H9 (cell line): ENCODE measurements at regions not wholly inside any gene's neighbourhood (a gene's known extent, or its start where the extent isn't known, plus 50 kb on each side); places are given as distances from the start of the nearest gene placed in this dataset.

Experiments
- DNase-seq: peaks from one replicate; pipeline ENCODE4 v3.0.0-alpha.2; 2017
- H2AFZ ChIP-seq: one replicate; pipeline ENCODE4 v1.6.1; 2013; ENCODE audit warnings: mild to moderate bottlenecking, low read length, control low read depth, moderate library complexity
- H2AK5ac ChIP-seq: 2 replicates; pipeline ENCODE4 v1.6.1; 2013; ENCODE audit warnings: low read length, control low read depth, mixed read lengths; ENCODE audit not compliant: insufficient read length
- H2BK120ac ChIP-seq: one replicate; pipeline ENCODE4 v1.6.1; 2013; ENCODE audit warnings: low read depth, mild to moderate bottlenecking, low read length, control low read depth, inconsistent platforms; ENCODE audit not compliant: poor library complexity, severe bottlenecking
- H2BK12ac ChIP-seq: 2 replicates; pipeline ENCODE4 v1.6.1; 2013; ENCODE audit warnings: low read length, control low read depth, mixed read lengths, low read depth; ENCODE audit not compliant: insufficient read length
- H2BK15ac ChIP-seq: 2 replicates; pipeline ENCODE4 v1.6.1; 2013; ENCODE audit warnings: low read depth, low read length, control low read depth
- H2BK20ac ChIP-seq: one replicate; pipeline ENCODE4 v1.6.1; 2013; ENCODE audit warnings: low read depth, mild to moderate bottlenecking, low read length, control low read depth, inconsistent platforms; ENCODE audit not compliant: poor library complexity, severe bottlenecking
- H2BK5ac ChIP-seq: 2 replicates; pipeline ENCODE4 v1.6.1; 2013; ENCODE audit warnings: low read length, control low read depth, mixed read lengths; ENCODE audit not compliant: insufficient read length
- H3K14ac ChIP-seq: 2 replicates; pipeline ENCODE4 v1.6.1; 2013; ENCODE audit warnings: low read length, control low read depth; ENCODE audit not compliant: insufficient read depth
- H3K18ac ChIP-seq: 2 replicates; pipeline ENCODE4 v1.6.1; 2013; ENCODE audit warnings: low read depth, mild to moderate bottlenecking, mixed read lengths, low read length, control low read depth; ENCODE audit not compliant: insufficient read length
- H3K23ac ChIP-seq: 2 replicates; pipeline ENCODE4 v1.6.1; 2013; ENCODE audit warnings: low read length, control low read depth, mixed read lengths, low read depth; ENCODE audit not compliant: insufficient read length
- H3K23me2 ChIP-seq: 2 replicates; pipeline ENCODE4 v1.6.1; 2013; ENCODE audit warnings: low read depth, mild to moderate bottlenecking, mixed read lengths, low read length, control low read depth; ENCODE audit not compliant: insufficient read length, poor library complexity, severe bottlenecking
- H3K27ac ChIP-seq: 2 replicates; pipeline ENCODE4 v1.5.1; 2013; ENCODE audit warnings: low read length, control low read depth, mixed read lengths, low read depth; ENCODE audit not compliant: insufficient read length
- H3K27me3 ChIP-seq: 2 replicates; pipeline ENCODE4 v1.6.1; 2013; ENCODE audit warnings: low read length, control low read depth, inconsistent platforms; ENCODE audit not compliant: insufficient read depth
- H3K4ac ChIP-seq: 2 replicates; pipeline ENCODE4 v1.6.1; 2013; ENCODE audit warnings: low read depth, mild to moderate bottlenecking, control low read depth, inconsistent platforms, low read length, moderate library complexity
- H3K4me1 ChIP-seq: 2 replicates; pipeline ENCODE4 v1.6.1; 2013; ENCODE audit warnings: low read length, control low read depth, inconsistent platforms; ENCODE audit not compliant: insufficient read depth
- H3K4me2 ChIP-seq: 2 replicates; pipeline ENCODE4 v1.6.1; 2013; ENCODE audit warnings: low read length, control low read depth, mixed read lengths; ENCODE audit not compliant: insufficient read length, insufficient read depth
- H3K56ac ChIP-seq: 2 replicates; pipeline ENCODE4 v1.6.1; 2013; ENCODE audit warnings: low read depth, mild to moderate bottlenecking, mixed read lengths, low read length, control low read depth; ENCODE audit not compliant: insufficient read length
- H3K79me1 ChIP-seq: 2 replicates; pipeline ENCODE4 v1.6.1; 2013; ENCODE audit warnings: low read depth, mild to moderate bottlenecking, moderate library complexity, low read length, control low read depth, inconsistent platforms; ENCODE audit not compliant: insufficient read depth, poor library complexity, severe bottlenecking
- H3K79me2 ChIP-seq: 2 replicates; pipeline ENCODE4 v1.6.1; 2013; ENCODE audit warnings: low read length, control low read depth, inconsistent platforms; ENCODE audit not compliant: insufficient read depth
- H3K9ac ChIP-seq: 2 replicates; pipeline ENCODE4 v1.6.1; 2013; ENCODE audit warnings: low read length, control low read depth, mixed read lengths; ENCODE audit not compliant: insufficient read length; ENCODE audit errors: extremely low read depth
- H3K9me3 ChIP-seq: one replicate; pipeline ENCODE4 v1.6.1; 2013; ENCODE audit warnings: low read depth, low read length, inconsistent platforms; ENCODE audit not compliant: control insufficient read depth
- H3T11ph ChIP-seq: one replicate; pipeline ENCODE4 v1.6.1; 2013; ENCODE audit warnings: mild to moderate bottlenecking, low read length, control low read depth, inconsistent platforms
- H4K20me1 ChIP-seq: one replicate; pipeline ENCODE4 v1.6.1; 2013; ENCODE audit not compliant: control insufficient read depth, insufficient read length, insufficient read depth
- H4K5ac ChIP-seq: 2 replicates; pipeline ENCODE4 v1.6.1; 2013; ENCODE audit warnings: low read depth, mild to moderate bottlenecking, mixed read lengths, low read length, control low read depth; ENCODE audit not compliant: insufficient read length
- H4K8ac ChIP-seq: replicated peaks from 2 replicates; pipeline ENCODE4 v1.6.1; 2013; ENCODE audit warnings: low read length, control low read depth, mixed read lengths, low read depth; ENCODE audit not compliant: insufficient read length
- H4K91ac ChIP-seq: 2 replicates; pipeline ENCODE4 v1.6.1; 2013; ENCODE audit warnings: low read depth, mild to moderate bottlenecking, moderate library complexity, mixed read lengths, low read length, control low read depth; ENCODE audit not compliant: insufficient read length
- H3K27ac Mint-ChIP-seq, 3 experiments: 2 replicates in 2 of 3; 3 replicates in 1 of 3; pipeline ENCODE4 v1.8.0; 2020 to 2021; ENCODE audit warnings: mixed read lengths in 3 of 3, mild to moderate bottlenecking in 1 of 3, moderate library complexity in 1 of 3
- H3K27me3 Mint-ChIP-seq: 2 replicates; pipeline ENCODE4 v1.8.0; 2021; ENCODE audit warnings: low read depth, mild to moderate bottlenecking, moderate library complexity, mixed read lengths
- H3K36me3 Mint-ChIP-seq, 3 experiments: 2 replicates in 2 of 3; 3 replicates in 1 of 3; pipeline ENCODE4 v1.8.0; 2020 to 2021; ENCODE audit warnings: low read depth in 3 of 3, mixed read lengths in 3 of 3; ENCODE audit not compliant: insufficient read depth in 1 of 3
- H3K4me1 Mint-ChIP-seq, 2 experiments: 2 replicates each; pipeline ENCODE4 v1.8.0; 2020; ENCODE audit warnings: mixed read lengths in 2 of 2
- H3K4me3 Mint-ChIP-seq, 2 experiments: 2 replicates in 1 of 2; 3 replicates in 1 of 2; pipeline ENCODE4 v1.8.0; 2020 to 2021; ENCODE audit warnings: mild to moderate bottlenecking in 2 of 2, mixed read lengths in 2 of 2, moderate library complexity in 1 of 2
- H3K9me3 Mint-ChIP-seq, 2 experiments: 2 replicates in 1 of 2; 3 replicates in 1 of 2; pipeline ENCODE4 v1.8.0; 2020; ENCODE audit warnings: mild to moderate bottlenecking in 2 of 2, mixed read lengths in 2 of 2, moderate library complexity in 1 of 2
- CTCF ChIP-seq: fragments of 200-600 bp; sonication (generic); conservative IDR thresholded peaks from 3 replicates; pipeline ENCODE4 v1.8.0; 2021; ENCODE audit warnings: antibody characterized with exemption, mild to moderate bottlenecking

GRCh38 chr17:55870044-55870443 lies 119.2 kb downstream of the PCTP start:
- Histone ChIP-seq H3K79me1 (no peaks in the 10 kb centered on the region), H3K9me3 (peaks cover 8% of the 10 kb centered on the region), H2AK5ac (no peak overlapping the region), H4K5ac (no peak overlapping the region), H3K18ac (no peak overlapping the region), H3T11ph (no peak overlapping the region), H2BK20ac (no peak overlapping the region), H3K27ac (no peak overlapping the region), H3K4ac (no peak overlapping the region), H3K27me3 (no peaks in the 10 kb centered on the region), H3K14ac (no peak overlapping the region), H2BK12ac (no peak overlapping the region), H2BK120ac (no peak overlapping the region), H3K23me2 (no peaks in the 10 kb centered on the region), H3K79me2 (no peaks in the 10 kb centered on the region), H4K20me1 (no peaks in the 10 kb centered on the region), H3K4me2 (no peak overlapping the region), H3K56ac (no peak overlapping the region), H3K9ac (no peak overlapping the region), H3K23ac (no peak overlapping the region), H3K4me1 (no peaks in the 10 kb centered on the region; the same call in 1 of the 2 replicates), H2BK15ac (no peak overlapping the region), H4K8ac (no peak overlapping the region), H2AFZ (no peak overlapping the region), H4K91ac (no peak overlapping the region), H2BK5ac (no peak overlapping the region)
- peaks cover 24 to 30% of the 10 kb centered on the region in 2 experiments for H3K9me3 Mint-ChIP-seq
- H3K27me3 Mint-ChIP-seq = peaks cover 3% of the 10 kb centered on the region
- H3K27ac Mint-ChIP-seq = peak overlapping the region in 1 of 3 experiments; percentile 79; a peak in 1 of 7 replicates
- peaks cover 13 to 28% (median 15%) of the 10 kb centered on the region in 3 experiments for H3K36me3 Mint-ChIP-seq
- no peak for TF ChIP-seq CTCF
- H3K4me3 Mint-ChIP-seq = no peak overlapping the region
- DNase-seq = peak; percentile 71
- H3K4me1 Mint-ChIP-seq = peaks cover 3 to 5% of the 10 kb centered on the region in 2 experiments; a peak in 2 of 4 replicates
